ENCODE measurements at regions not wholly inside any gene's neighbourhood (a gene's known extent, or its start where the extent isn't known, plus 50 kb on each side); places are given as distances from the start of the nearest gene placed in this dataset.
"Not testable (repeated sequence)": the region's sequence is repeated elsewhere in the genome, so short reads cannot be mapped to it uniquely, and the experiment has no call there.

DNA sequence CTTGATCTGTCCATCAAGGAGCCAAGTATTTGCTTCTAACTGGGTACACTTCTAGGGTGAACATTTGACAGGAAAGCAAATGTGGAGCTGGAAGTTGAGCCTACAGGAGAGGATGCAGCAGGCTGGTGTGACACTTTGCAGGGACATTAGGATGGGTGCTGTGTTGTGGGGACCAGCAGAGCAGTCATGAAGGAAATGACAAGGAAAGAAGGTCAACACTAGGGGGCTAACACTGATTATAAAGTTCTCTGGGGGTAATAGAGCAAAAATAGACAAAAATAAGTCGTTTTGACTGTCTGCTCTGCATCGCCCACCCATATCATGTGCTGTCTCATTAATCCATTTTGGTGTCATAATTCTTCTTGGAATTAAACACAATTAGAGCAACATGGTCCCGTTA lies 652.4 kb downstream of the STK39 start:
- Mint-ChIP-seq H3K4me3 (no peak overlapping the region), H3K4me1 (no peaks in the 10 kb centered on the region), H3K36me3 (no peaks in the 10 kb centered on the region), H3K27ac (no peak overlapping the region), H3K27me3 (no peaks in the 10 kb centered on the region), H3K9me3 (no peaks in the 10 kb centered on the region)
- ATAC-seq = no peak

DNA sequence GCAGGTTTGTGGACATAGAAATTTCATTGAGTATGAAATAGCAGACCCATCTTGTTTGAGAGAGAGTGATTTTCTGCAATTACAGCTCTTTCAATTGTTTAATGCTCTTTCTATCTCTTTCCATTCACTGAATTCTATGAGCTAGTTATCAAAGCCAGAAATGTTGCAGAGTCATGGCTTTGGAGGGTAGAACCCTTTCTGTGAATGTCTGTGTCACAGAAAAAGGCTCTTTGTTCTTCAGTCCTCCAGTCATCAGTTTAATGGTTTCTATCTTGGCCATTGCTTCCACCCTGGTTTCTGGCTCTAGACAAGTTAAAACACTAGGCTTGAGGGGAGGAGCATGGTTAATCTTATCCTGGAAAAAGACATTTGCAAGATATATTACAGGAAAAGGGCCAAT lies 655.0 kb downstream of the STK39 start:
- Mint-ChIP-seq H3K36me3 (no peaks in the 10 kb centered on the region), H3K27me3 (no peaks in the 10 kb centered on the region)
- ATAC-seq = no peak

GRCh38 chr2:167582619-167583018 lies 664.8 kb downstream of the STK39 start:
- H3K27ac Mint-ChIP-seq = no peak overlapping the region
- peak; percentile 34 for ATAC-seq
- H3K4me1 Mint-ChIP-seq = no peaks in the 10 kb centered on the region

More for the DNA sequence above, 655.0 kb downstream of the STK39 start:
- Mint-ChIP-seq H3K4me3 (no peak overlapping the region), H3K27ac (no peak overlapping the region), H3K9me3 (no peaks in the 10 kb centered on the region), H3K4me1 (no peaks in the 10 kb centered on the region)

GRCh38 chr2:167581961-167582574 lies 665.3 kb downstream of the STK39 start:
- H3K36me3 Mint-ChIP-seq = no peaks in the 10 kb centered on the region
- no peaks in the 10 kb centered on the region for H3K4me1 Mint-ChIP-seq
- ATAC-seq = no peak
- no peaks in the 10 kb centered on the region for H3K27me3 Mint-ChIP-seq
- H3K4me3 Mint-ChIP-seq = no peak overlapping the region
- H3K9me3 Mint-ChIP-seq = no peaks in the 10 kb centered on the region
- no peak overlapping the region for H3K27ac Mint-ChIP-seq

More at GRCh38 chr2:167582619-167583018, 664.8 kb downstream of the STK39 start:
- Mint-ChIP-seq H3K9me3 (no peaks in the 10 kb centered on the region), H3K27me3 (no peaks in the 10 kb centered on the region), H3K36me3 (no peaks in the 10 kb centered on the region), H3K4me3 (no peak overlapping the region)

GRCh38 chr2:167579826-167580225 lies 667.6 kb downstream of the STK39 start:
- no peak for ATAC-seq
- Mint-ChIP-seq H3K27me3 (no peaks in the 10 kb centered on the region), H3K4me1 (no peaks in the 10 kb centered on the region), H3K36me3 (no peaks in the 10 kb centered on the region), H3K27ac (no peak overlapping the region), H3K4me3 (no peak overlapping the region), H3K9me3 (no peaks in the 10 kb centered on the region)

DNA sequence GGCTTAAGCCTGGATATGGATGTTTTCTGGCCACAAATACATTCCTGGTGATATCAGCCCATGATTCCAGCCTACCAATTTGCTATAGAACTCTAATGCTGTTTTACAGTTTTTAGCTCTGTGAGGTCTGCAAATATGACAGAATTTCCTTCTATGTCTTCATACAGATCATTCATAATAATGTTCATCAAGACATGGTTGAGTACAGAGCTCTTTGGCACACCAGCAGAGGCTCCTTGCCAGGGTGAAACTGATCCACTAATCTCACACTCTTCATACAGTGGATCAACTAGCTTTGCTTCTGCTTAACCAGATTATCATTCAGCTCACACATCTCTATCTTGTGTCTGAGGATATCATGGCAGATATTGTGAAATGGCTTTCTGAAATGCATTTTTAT lies 672.1 kb downstream of the STK39 start:
- Mint-ChIP-seq H3K27me3 (no peaks in the 10 kb centered on the region), H3K4me1 (no peaks in the 10 kb centered on the region), H3K27ac (no peak overlapping the region), H3K4me3 (no peak overlapping the region), H3K36me3 (no peaks in the 10 kb centered on the region), H3K9me3 (no peaks in the 10 kb centered on the region)
- no peak for ATAC-seq

- H3K36me3 Mint-ChIP-seq = no peaks in the 10 kb centered on the region
- ATAC-seq = no peak
- no peaks in the 10 kb centered on the region for H3K4me1 Mint-ChIP-seq
- no peak overlapping the region for H3K27ac Mint-ChIP-seq
- H3K27me3 Mint-ChIP-seq = no peaks in the 10 kb centered on the region
- peaks cover 2% of the 10 kb centered on the region for H3K9me3 Mint-ChIP-seq
- no peak overlapping the region for H3K4me3 Mint-ChIP-seq
Observed at GRCh38 chr2:167572883-167573619, 674.3 kb downstream of the STK39 start.

DNA sequence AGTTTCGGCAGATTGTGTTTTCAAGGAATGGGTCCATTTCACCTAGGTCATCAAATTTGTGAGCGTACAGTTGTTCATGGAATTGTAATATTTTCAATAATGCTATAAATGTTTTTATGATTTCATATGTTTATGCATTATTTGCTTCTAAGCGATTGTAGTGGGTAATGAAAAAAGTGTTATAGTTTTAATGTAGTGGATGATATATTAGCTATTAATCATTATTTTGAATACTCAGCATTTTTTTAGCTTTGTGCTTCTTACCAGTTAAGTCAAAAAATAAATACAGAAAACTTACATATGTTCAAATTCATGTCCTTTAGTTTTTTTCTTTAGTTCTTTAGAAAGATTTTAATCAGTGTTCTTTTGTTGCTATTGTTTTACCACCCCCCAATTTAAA lies 677.0 kb downstream of the STK39 start:
- no peaks in the 10 kb centered on the region for H3K27me3 Mint-ChIP-seq
- no peak overlapping the region for H3K27ac Mint-ChIP-seq
- no peaks in the 10 kb centered on the region for H3K4me1 Mint-ChIP-seq
- H3K9me3 Mint-ChIP-seq = peaks cover 2% of the 10 kb centered on the region
- H3K36me3 Mint-ChIP-seq = no peaks in the 10 kb centered on the region
- no peak for ATAC-seq
- no peak overlapping the region for H3K4me3 Mint-ChIP-seq

DNA sequence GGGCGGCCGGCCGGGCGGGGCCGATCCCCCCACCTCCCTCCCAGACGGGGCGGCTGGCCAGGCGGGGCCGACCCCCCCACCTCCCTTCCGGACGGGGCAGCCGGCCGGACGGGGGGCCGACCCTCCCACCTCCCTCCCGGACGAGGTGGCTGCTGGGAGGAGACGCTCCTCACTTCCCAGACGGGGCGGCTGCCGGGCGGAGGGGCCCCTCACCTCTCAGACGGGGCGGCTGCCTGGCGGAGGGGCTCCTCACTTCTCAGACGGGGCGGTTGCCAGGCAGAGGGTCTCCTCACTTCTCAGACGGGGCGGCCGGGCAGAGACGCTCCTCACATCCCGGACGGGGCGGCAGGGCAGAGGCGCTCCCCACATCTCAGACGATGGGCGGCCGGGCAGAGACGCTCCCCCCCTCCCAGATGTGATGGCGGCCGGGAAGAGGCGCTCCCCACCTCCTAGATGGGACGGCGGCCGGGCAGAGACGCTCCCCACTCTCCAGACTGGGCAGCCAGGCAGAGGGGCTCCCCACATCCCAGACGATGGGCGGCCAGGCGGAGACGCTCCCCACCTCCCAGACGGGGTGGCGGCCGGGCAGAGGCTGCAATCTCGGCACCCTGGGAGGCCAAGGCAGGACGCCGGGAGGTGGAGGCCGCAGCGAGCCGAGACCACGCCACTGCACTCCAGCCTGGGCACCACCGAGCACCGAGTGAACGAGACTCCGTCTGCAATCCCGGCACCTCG lies 675.8 kb downstream of the XIRP2 start:
- not testable (repeated sequence) for H3K4me3 Mint-ChIP-seq, H3K27ac Mint-ChIP-seq, H3K4me1 Mint-ChIP-seq, H3K27me3 Mint-ChIP-seq, ATAC-seq, H3K36me3 Mint-ChIP-seq, H3K9me3 Mint-ChIP-seq

DNA sequence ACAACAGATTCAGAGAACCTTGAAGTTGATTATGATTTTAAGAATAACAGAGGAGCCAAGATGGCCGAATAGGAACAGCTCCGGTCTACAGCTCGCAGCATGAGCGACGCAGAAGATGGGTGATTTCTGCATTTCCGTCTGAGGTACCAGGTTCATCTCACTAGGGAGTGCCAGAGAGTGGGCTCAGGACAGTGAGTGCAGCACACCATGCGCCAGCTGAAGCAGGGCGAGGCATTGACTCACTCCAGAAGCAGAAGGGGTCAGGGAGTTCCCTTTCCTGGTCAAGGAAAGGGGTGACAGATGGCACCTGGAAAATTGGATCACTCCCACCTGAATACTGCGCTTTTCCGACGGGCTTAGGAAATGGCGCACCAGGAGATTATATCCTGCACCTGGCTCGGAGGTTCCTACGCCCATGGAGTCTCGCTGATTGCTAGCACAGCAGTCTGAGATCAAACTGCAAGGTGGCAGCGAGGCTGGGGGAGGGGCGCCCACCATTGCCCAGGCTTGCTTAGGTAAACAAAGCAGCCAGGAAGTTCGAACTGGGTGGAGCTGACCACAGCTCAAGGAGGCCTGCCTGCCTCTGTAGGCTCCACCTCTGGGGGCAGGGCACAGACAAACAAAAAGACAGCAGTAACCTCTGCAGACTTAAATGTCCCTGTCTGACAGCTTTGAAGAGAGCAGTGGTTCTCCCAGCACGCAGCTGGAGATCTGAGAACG lies 670.2 kb downstream of the XIRP2 start:
- not testable (repeated sequence) for H3K4me1 Mint-ChIP-seq, H3K4me3 Mint-ChIP-seq, H3K27ac Mint-ChIP-seq, H3K36me3 Mint-ChIP-seq, H3K9me3 Mint-ChIP-seq, H3K27me3 Mint-ChIP-seq, ATAC-seq

- no peak for ATAC-seq
- H3K36me3 Mint-ChIP-seq = no peaks in the 10 kb centered on the region
Observed at GRCh38 chr2:167555098-167555720, 666.9 kb downstream of the XIRP2 start.

GRCh38 chr2:167553635-167554034 lies 665.4 kb downstream of the XIRP2 start:
- Mint-ChIP-seq H3K27me3 (no peaks in the 10 kb centered on the region), H3K4me3 (no peak overlapping the region), H3K36me3 (no peaks in the 10 kb centered on the region), H3K9me3 (no peaks in the 10 kb centered on the region), H3K4me1 (no peaks in the 10 kb centered on the region), H3K27ac (no peak overlapping the region)
- no peak for ATAC-seq

More at GRCh38 chr2:167555098-167555720, 666.9 kb downstream of the XIRP2 start:
- Mint-ChIP-seq H3K4me3 (no peak overlapping the region), H3K27me3 (no peaks in the 10 kb centered on the region), H3K27ac (no peak overlapping the region), H3K4me1 (no peaks in the 10 kb centered on the region), H3K9me3 (no peaks in the 10 kb centered on the region)

GRCh38 chr2:167551416-167551815 lies 663.1 kb downstream of the XIRP2 start:
- Mint-ChIP-seq H3K27ac (no peak overlapping the region), H3K27me3 (no peaks in the 10 kb centered on the region), H3K4me1 (no peaks in the 10 kb centered on the region), H3K9me3 (no peaks in the 10 kb centered on the region), H3K36me3 (no peaks in the 10 kb centered on the region), H3K4me3 (no peak overlapping the region)
- ATAC-seq = no peak

- Mint-ChIP-seq H3K9me3 (no peaks in the 10 kb centered on the region), H3K4me1 (no peaks in the 10 kb centered on the region), H3K27me3 (no peaks in the 10 kb centered on the region), H3K27ac (no peak overlapping the region), H3K36me3 (no peaks in the 10 kb centered on the region), H3K4me3 (no peak overlapping the region)
- no peak for ATAC-seq
Observed at GRCh38 chr2:167550448-167550847, 662.2 kb downstream of the XIRP2 start.

GRCh38 chr2:167548396-167548795 lies 660.1 kb downstream of the XIRP2 start:
- no peak for ATAC-seq
- H3K4me1 Mint-ChIP-seq = no peaks in the 10 kb centered on the region
- H3K27me3 Mint-ChIP-seq = no peaks in the 10 kb centered on the region
- H3K36me3 Mint-ChIP-seq = no peaks in the 10 kb centered on the region
- H3K9me3 Mint-ChIP-seq = peaks cover 2% of the 10 kb centered on the region
- H3K4me3 Mint-ChIP-seq = no peak overlapping the region
- no peak overlapping the region for H3K27ac Mint-ChIP-seq
